ENCODE measurements at regions not wholly inside any gene's neighbourhood (a gene's known extent, or its start where the extent isn't known, plus 50 kb on each side); places are given as distances from the start of the nearest gene placed in this dataset.

GRCh38 chr5:164573397-164573796, 1068.0 kb downstream of the MAT2B start:
- DNase-seq (ENCODE audit: low read depth), result no peak
- TF ChIP-seq CTCF (IDR thresholded peaks at IDR 0.05; ENCODE audit: insufficient read depth, low read depth, low read length, missing control alignments), result no peak
- H3K4me3 ChIP-seq (ENCODE audit: low read length), result no peak overlapping the region

GRCh38 chr5:164577201-164577600, 1071.8 kb downstream of the MAT2B start:
- no peak for TF ChIP-seq CTCF (IDR thresholded peaks at IDR 0.05; ENCODE audit: insufficient read depth, low read depth, low read length, missing control alignments)
- H3K4me3 ChIP-seq (ENCODE audit: low read length), result no peak overlapping the region
- DNase-seq (ENCODE audit: low read depth), result no peak

- no peak overlapping the region for H3K4me3 ChIP-seq (ENCODE audit: low read length)
- TF ChIP-seq CTCF (IDR thresholded peaks at IDR 0.05; ENCODE audit: insufficient read depth, low read depth, low read length, missing control alignments), result no peak
- no peak for DNase-seq (ENCODE audit: low read depth)
These were observed 1072.3 kb downstream of the MAT2B start for GRCh38 chr5:164577742-164578141.

GRCh38 chr5:164578401-164578800, 1073.0 kb downstream of the MAT2B start:
- DNase-seq (ENCODE audit: low read depth), result no peak
- no peak overlapping the region for H3K4me3 ChIP-seq (ENCODE audit: low read length)
- TF ChIP-seq CTCF (IDR thresholded peaks at IDR 0.05; ENCODE audit: insufficient read depth, low read depth, low read length, missing control alignments), result no peak

GRCh38 chr5:164578911-164579310, 1073.5 kb downstream of the MAT2B start:
- no peak for DNase-seq (ENCODE audit: low read depth)
- TF ChIP-seq CTCF (IDR thresholded peaks at IDR 0.05; ENCODE audit: insufficient read depth, low read depth, low read length, missing control alignments), result no peak
- no peak overlapping the region for H3K4me3 ChIP-seq (ENCODE audit: low read length)

- DNase-seq (ENCODE audit: low read depth), result no peak
- no peak overlapping the region for H3K4me3 ChIP-seq (ENCODE audit: low read length)
- no peak for TF ChIP-seq CTCF (IDR thresholded peaks at IDR 0.05; ENCODE audit: insufficient read depth, low read depth, low read length, missing control alignments)
These were observed 1074.7 kb downstream of the MAT2B start for GRCh38 chr5:164580155-164580554.

GRCh38 chr5:164581889-164582288, 1076.5 kb downstream of the MAT2B start:
- H3K4me3 ChIP-seq (ENCODE audit: low read length), result no peak overlapping the region
- TF ChIP-seq CTCF (IDR thresholded peaks at IDR 0.05; ENCODE audit: insufficient read depth, low read depth, low read length, missing control alignments), result no peak
- no peak for DNase-seq (ENCODE audit: low read depth)
